ENCODE measurements at regions not wholly inside any gene's neighbourhood (a gene's known extent, or its start where the extent isn't known, plus 50 kb on each side); places are given as distances from the start of the nearest gene placed in this dataset.

DNA sequence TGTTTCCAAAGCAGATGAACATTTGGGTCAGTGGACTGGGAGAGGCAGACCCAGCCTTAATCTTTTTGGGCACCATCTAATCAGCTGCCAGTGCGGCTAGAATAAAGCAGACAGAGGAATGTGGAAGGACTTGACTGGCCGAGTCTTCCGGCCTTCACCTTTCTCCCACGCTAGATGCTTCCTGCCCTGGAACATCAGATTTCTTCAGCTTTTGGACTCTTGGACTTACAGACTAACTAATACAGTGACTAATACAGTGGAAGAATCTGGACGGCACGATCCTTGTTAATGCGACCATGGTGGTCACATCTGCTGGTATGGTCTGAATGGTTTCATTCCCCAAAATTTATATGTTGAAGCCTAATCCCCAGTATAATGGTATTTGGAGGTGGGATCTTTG is 122.6 kb upstream of the NXT1 start:
- 85% methylated on average over 7 of the region's 7 CpGs for WGBS
- TF ChIP-seq TAF1 (conservative IDR thresholded peaks at IDR 0.05): no peak
- no peak for TF ChIP-seq SP1 (IDR thresholded peaks at IDR 0.05)
- TF ChIP-seq, protein P1, sequence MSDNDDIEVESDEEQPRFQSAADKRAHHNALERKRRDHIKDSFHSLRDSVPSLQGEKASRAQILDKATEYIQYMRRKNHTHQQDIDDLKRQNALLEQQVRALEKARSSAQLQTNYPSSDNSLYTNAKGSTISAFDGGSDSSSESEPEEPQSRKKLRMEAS (IDR thresholded peaks at IDR 0.05): no peak
- no peak for TF ChIP-seq YY1 (IDR thresholded peaks at IDR 0.05)
- no peak for TF ChIP-seq FOXA1 (IDR thresholded peaks at IDR 0.05)
- TF ChIP-seq, protein P2, sequence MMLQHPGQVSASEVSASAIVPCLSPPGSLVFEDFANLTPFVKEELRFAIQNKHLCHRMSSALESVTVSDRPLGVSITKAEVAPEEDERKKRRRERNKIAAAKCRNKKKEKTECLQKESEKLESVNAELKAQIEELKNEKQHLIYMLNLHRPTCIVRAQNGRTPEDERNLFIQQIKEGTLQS (IDR thresholded peaks at IDR 0.05): no peak
- TF ChIP-seq NR2F2 (IDR thresholded peaks at IDR 0.05): no peak
- TF ChIP-seq HNF4G (IDR thresholded peaks at IDR 0.05): no peak
- TF ChIP-seq RAD21 (IDR thresholded peaks at IDR 0.05): no peak
- TF ChIP-seq JUND (IDR thresholded peaks at IDR 0.05): no peak
- no peak for TF ChIP-seq HNF4A (conservative IDR thresholded peaks at IDR 0.05)
- no peak for TF ChIP-seq RXRA (IDR thresholded peaks at IDR 0.05)
- TF ChIP-seq FOXA2 (IDR thresholded peaks at IDR 0.05): no peak
- peaks cover 0 to 5% (median 0%) of the 10 kb centered on the region in 4 donors for H3K27me3 ChIP-seq (ENCODE audit: control insufficient read depth in 4 of 4, insufficient read depth in 4 of 4, low read length in 3 of 4)
- H3K9ac ChIP-seq (ENCODE audit: low read depth in 1 of 2, low read length in 2 of 2): no peak overlapping the region
- no peak overlapping the region for H3K27ac ChIP-seq (ENCODE audit: low read depth in 1 of 2, low read length in 2 of 2)
- DNase-seq (ENCODE audit: low spot score): no peak
- H3K9me3 ChIP-seq (ENCODE audit: control insufficient read depth in 4 of 4, low read length in 3 of 4): peaks cover 0 to 4% (median 0%) of the 10 kb centered on the region in 4 donors
- peaks cover 0 to 3% (median 0%) of the 10 kb centered on the region in 4 donors for H3K4me1 ChIP-seq (ENCODE audit: control insufficient read depth in 4 of 4, insufficient read depth in 4 of 4, low read length in 3 of 4)
- no peak overlapping the region for H3K4me3 ChIP-seq (ENCODE audit: low read depth in 1 of 3, low read length in 3 of 3)
- H3K36me3 ChIP-seq (ENCODE audit: control insufficient read depth in 4 of 4, insufficient read depth in 3 of 4, low read depth in 1 of 4, low read length in 3 of 4): no peaks in the 10 kb centered on the region

DNA sequence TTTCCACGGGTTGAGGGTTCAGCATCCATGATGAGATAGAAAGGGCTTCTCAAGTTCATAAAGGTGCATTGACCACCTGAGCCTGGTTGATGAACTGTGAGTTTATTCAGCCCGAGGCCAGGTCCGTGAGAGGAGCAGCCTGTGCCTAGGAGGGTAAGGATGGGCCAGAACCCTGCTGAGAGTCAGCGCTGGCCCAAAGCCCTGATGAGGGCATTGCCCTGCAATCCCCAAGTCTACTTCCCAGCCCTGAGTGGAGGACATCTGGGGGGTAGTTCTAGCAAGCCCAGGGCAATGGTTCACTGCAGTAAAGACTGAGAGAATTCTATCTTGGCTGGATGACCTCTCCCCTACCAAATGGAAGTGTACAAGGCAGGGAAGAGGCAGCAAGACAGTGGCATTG is 123.3 kb upstream of the NXT1 start:
- Histone ChIP-seq H3K4me3 (ENCODE audit: low read depth in 1 of 3, low read length in 3 of 3) (no peak overlapping the region), H3K36me3 (ENCODE audit: control insufficient read depth in 4 of 4, insufficient read depth in 3 of 4, low read depth in 1 of 4, low read length in 3 of 4) (no peaks in the 10 kb centered on the region), H3K9ac (ENCODE audit: low read depth in 1 of 2, low read length in 2 of 2) (no peak overlapping the region), H3K4me1 (ENCODE audit: control insufficient read depth in 4 of 4, insufficient read depth in 4 of 4, low read length in 3 of 4) (no peaks in the 10 kb centered on the region), H3K27me3 (ENCODE audit: control insufficient read depth in 4 of 4, insufficient read depth in 4 of 4, low read length in 3 of 4) (peaks cover 0 to 5% (median 0%) of the 10 kb centered on the region in 4 donors), H3K9me3 (ENCODE audit: control insufficient read depth in 4 of 4, low read length in 3 of 4) (peaks cover 0 to 9% (median under 1%) of the 10 kb centered on the region in 4 donors), H3K27ac (ENCODE audit: low read depth in 1 of 2, low read length in 2 of 2) (no peak overlapping the region)
- no peak for DNase-seq (ENCODE audit: low spot score)
- WGBS: 73% methylated on average over 4 of the region's 4 CpGs
- TF ChIP-seq EGR1 (IDR thresholded peaks at IDR 0.05; ENCODE audit: low read depth in 2 of 2): no peak
- TF ChIP-seq HNF4G (IDR thresholded peaks at IDR 0.05): no peak
- no peak for TF ChIP-seq RXRA (IDR thresholded peaks at IDR 0.05)
- TF ChIP-seq JUND (IDR thresholded peaks at IDR 0.05): no peak
- TF ChIP-seq, protein P3, sequence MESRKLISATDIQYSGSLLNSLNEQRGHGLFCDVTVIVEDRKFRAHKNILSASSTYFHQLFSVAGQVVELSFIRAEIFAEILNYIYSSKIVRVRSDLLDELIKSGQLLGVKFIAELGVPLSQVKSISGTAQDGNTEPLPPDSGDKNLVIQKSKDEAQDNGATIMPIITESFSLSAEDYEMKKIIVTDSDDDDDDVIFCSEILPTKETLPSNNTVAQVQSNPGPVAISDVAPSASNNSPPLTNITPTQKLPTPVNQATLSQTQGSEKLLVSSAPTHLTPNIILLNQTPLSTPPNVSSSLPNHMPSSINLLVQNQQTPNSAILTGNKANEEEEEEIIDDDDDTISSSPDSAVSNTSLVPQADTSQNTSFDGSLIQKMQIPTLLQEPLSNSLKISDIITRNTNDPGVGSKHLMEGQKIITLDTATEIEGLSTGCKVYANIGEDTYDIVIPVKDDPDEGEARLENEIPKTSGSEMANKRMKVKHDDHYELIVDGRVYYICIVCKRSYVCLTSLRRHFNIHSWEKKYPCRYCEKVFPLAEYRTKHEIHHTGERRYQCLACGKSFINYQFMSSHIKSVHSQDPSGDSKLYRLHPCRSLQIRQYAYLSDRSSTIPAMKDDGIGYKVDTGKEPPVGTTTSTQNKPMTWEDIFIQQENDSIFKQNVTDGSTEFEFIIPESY (IDR thresholded peaks at IDR 0.05): no peak

DNA sequence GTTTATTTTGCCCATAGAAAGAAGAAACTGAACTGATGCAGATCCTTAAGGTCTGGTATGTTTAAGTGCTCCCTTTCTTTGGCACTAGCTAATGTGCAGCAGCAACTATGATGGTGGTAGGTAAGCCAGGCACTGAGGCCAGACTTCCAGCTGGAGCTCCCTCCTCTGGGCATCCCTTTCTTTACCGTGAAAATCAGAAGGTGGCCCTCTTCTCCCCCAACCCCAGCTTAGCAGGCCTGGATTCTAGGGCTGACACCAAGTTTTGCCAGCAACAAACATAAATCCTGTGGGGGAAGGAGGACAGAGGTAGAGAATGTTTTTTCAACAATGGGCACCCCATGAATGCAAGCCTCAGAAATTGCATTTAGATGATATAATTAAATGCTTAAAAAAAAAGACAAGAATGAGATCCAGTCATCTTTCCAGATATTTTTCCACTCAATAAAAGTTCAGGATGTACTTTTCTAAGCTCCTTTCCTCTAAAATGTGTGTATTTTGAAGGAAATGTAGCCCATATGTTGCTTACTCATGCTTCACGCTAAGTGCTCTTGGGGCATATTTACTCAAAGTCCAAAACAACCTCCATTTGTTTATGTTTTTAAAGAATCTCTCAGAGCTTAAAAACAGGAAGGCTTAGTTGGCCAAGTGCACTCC is 123.9 kb upstream of the NXT1 start:
- Histone ChIP-seq H3K9ac (ENCODE audit: low read depth in 1 of 2, low read length in 2 of 2) (no peak overlapping the region), H3K4me1 (ENCODE audit: control insufficient read depth in 4 of 4, insufficient read depth in 4 of 4, low read length in 3 of 4) (no peaks in the 10 kb centered on the region), H3K27me3 (ENCODE audit: control insufficient read depth in 4 of 4, insufficient read depth in 4 of 4, low read length in 3 of 4) (peaks cover 0 to 5% (median 0%) of the 10 kb centered on the region in 4 donors), H3K4me3 (ENCODE audit: low read depth in 1 of 3, low read length in 3 of 3) (no peak overlapping the region), H3K9me3 (ENCODE audit: control insufficient read depth in 4 of 4, low read length in 3 of 4) (peaks cover 0 to 9% (median 2%) of the 10 kb centered on the region in 4 donors), H3K27ac (ENCODE audit: low read depth in 1 of 2, low read length in 2 of 2) (no peak overlapping the region), H3K36me3 (ENCODE audit: control insufficient read depth in 4 of 4, insufficient read depth in 3 of 4, low read depth in 1 of 4, low read length in 3 of 4) (no peaks in the 10 kb centered on the region)
- WGBS: 68% methylated on average over 2 of the region's 2 CpGs
- DNase-seq (ENCODE audit: low spot score): no peak
- TF ChIP-seq NR2F2 (IDR thresholded peaks at IDR 0.05) (no peak), HNF4A (conservative IDR thresholded peaks at IDR 0.05) (no peak), GABPA (IDR thresholded peaks at IDR 0.05 in 1 of 2, conservative IDR thresholded peaks at IDR 0.05 in 1 of 2) (no peak), YY1 (IDR thresholded peaks at IDR 0.05) (no peak), TAF1 (conservative IDR thresholded peaks at IDR 0.05) (no peak), SP1 (IDR thresholded peaks at IDR 0.05) (no peak), EGR1 (IDR thresholded peaks at IDR 0.05; ENCODE audit: low read depth in 2 of 2) (no peak), JUND (IDR thresholded peaks at IDR 0.05) (no peak), FOXA1 (IDR thresholded peaks at IDR 0.05) (no peak), RXRA (IDR thresholded peaks at IDR 0.05) (no peak)
- TF ChIP-seq, protein P1 (IDR thresholded peaks at IDR 0.05): no peak
- TF ChIP-seq, protein P3 (IDR thresholded peaks at IDR 0.05): no peak
- TF ChIP-seq, protein P4, sequence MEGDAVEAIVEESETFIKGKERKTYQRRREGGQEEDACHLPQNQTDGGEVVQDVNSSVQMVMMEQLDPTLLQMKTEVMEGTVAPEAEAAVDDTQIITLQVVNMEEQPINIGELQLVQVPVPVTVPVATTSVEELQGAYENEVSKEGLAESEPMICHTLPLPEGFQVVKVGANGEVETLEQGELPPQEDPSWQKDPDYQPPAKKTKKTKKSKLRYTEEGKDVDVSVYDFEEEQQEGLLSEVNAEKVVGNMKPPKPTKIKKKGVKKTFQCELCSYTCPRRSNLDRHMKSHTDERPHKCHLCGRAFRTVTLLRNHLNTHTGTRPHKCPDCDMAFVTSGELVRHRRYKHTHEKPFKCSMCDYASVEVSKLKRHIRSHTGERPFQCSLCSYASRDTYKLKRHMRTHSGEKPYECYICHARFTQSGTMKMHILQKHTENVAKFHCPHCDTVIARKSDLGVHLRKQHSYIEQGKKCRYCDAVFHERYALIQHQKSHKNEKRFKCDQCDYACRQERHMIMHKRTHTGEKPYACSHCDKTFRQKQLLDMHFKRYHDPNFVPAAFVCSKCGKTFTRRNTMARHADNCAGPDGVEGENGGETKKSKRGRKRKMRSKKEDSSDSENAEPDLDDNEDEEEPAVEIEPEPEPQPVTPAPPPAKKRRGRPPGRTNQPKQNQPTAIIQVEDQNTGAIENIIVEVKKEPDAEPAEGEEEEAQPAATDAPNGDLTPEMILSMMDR (IDR thresholded peaks at IDR 0.05; ENCODE audit: low read depth, low read length, missing input control): no peak
- TF ChIP-seq, protein P2 (IDR thresholded peaks at IDR 0.05): no peak
